Activated CD8-positive, alpha-beta memory T cell treated with anti-CD3 and anti-CD28 coated beads for 4 hours (primary cell): ENCODE measurements at regions not wholly inside any gene's neighbourhood (a gene's known extent, or its start where the extent isn't known, plus 50 kb on each side); places are given as distances from the start of the nearest gene placed in this dataset.

Experiments used
- DNase-seq, 2 donors: peaks; one replicate each; pipeline ENCODE4 v3.0.0-alpha.2; 2020; ENCODE audit warnings: low read depth in 2 of 2

DNA sequence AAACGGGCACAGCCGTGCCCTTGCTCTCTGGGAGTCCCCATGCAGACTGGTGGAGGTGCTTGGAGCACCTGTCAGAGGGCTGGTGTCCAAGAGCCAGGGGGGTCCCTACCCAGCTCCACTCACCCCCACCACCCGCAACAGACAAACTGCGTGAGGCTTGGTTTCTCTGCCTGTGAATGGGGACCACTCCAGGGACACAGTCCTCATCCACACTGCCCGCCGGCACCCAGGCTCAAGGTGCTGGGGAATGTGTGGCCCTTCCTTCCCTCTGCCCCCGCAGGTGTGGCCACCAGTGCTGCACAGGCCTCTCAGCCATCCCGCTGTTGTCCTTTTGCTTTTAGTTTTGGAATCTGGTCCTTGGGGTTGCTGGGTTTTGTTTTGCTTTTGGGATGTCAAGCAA lies 136.5 kb upstream of the ZNF236 start:
- DNase-seq = no peak

GRCh38 chr18:76685402-76685801 lies 137.0 kb upstream of the ZNF236 start:
- no peak for DNase-seq

- DNase-seq = no peak
Measured at GRCh38 chr18:76684265-76684664, 138.1 kb upstream of the ZNF236 start.

GRCh38 chr18:76679945-76680344 lies 142.4 kb upstream of the ZNF236 start:
- DNase-seq = no peak

DNA sequence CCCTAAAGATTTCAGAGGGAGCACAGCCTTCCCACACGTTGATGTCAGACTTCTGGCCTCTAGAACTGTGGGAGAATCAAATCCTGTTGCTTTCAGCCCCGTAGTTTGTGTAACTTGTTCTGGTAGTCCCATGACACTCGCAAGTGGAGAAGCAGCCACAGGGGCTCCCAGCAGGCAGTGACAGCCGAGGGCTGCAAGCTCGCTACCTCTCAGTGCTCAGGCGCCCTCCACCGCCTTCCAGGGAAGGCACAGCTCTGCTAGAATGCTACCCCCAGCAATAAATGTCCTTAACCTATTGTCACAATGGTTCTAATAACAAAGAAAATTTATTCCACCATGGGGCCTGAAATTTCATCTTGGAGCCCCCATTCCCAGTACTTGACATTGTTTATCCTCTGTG lies 143.1 kb upstream of the ZNF236 start:
- DNase-seq = no peak

- DNase-seq = no peak
Measured at GRCh38 chr18:76678248-76678647, 144.1 kb upstream of the ZNF236 start.

DNA sequence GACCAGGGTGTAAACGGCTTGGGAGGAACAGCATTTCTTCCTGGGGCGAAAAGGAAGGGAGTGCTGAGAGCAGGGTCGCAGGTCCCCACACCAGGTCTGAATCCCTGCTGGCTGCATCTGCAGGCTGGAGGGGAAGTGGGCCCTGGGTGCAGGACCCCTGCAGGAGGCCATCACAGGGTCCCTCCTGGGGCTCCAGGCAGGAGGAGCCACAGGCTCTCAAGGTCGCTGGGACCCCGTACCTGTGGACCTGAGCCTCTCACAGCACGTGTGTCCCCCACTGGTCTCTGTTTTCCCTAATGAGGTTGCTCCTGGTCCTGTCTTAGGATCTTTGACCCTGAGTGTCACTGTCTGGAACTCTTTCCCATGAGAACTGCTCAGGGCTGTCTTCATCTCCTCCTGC lies 147.8 kb upstream of the ZNF236 start:
- DNase-seq = no peak

DNA sequence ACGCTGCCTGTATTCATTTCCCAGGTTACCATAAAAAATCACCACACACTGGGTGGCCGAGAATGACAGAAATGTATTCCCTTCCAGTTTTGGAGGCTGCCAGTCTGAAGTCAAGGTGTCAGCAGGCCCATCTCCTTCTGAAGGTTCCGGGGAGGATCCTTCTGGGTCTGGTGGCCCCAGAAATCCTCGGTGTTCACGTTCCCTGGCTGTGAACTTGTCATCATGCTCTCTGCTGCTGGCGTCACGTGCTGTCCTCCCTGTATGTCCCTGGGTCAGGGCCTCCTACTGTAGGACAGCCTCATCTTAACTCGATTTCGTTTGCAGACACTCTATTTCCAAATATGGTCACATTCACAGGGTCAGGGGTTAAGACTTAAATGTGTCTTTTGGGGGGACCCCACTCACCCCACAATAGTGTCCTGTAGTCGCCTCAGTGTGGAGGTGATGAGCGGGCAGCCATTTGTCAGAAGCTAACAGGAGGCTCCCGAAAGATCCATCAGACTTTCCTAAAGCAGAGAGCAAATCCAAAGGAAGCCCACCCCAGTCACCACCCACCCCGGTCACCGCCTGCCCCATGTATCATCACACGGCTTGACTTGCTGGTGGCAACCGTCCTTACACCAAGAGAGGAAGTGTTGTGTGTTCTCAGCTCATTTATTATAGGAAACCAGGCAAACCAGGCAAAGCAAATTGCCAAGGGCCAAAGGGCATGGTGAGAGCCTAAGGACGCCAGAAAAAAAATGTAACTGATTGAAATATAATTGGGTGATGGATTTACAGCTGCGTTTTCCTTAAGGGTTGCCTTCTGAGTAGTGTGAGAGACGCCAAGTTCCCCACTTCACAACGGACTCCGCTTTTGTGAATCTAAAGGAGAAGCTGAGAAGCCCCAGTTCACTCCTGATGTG lies 148.8 kb upstream of the ZNF236 start:
- no peak for DNase-seq

- DNase-seq = no peak
Measured at GRCh38 chr18:76672627-76673026, 149.7 kb upstream of the ZNF236 start.

DNA sequence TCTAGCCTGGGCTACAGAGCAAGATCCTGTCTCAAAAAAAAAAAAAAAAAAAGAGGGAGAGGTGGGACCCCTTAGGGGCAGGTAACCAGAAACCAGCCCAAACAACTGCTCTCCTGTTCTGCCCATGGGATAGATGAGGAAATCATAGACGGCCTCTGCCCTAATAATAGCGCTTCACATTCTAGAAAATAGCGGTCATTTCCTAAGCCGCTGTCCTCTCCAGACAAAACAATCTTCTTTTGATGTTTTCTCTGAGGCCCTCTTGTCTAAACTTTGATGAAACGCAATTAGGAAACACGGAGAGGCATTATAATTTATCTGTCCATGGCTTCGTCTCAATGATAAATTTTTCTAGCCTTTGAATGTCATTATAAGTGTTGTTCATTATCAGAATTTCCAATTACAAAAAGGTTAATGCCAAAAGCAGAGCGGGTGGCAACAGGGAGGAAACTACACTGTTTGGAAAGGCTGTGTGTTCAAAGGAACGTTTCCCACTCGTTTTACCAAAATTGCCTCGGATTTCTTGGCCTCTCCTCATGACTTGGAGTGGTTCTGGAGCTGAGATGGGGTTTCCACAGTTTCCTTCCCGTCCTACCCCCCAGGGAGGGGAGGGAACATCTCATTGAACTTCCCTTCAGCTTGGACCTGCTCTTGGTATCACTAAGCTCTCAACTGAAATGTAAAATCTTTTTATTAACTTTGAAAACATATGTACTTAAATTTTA lies 151.6 kb upstream of the ZNF236 start:
- no peak for DNase-seq

DNA sequence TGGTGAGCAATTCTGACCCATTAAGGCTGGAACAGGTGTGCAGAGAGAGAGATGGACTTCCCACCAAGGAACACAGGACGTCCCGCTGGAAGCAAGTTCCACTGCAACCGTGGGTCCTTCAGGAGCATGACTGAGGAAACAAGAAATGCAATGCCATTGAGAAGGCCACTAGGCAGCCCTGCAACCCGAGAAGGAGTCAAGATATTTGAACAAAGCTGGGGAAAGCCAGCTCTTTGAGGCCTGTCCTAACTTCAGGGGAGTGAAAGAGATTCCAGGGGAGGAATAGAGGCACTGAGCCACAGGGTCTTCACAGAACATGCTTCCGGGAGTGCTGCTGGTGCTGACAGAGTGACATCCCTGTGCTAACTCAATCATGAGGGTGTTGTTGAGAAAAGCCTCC lies 153.8 kb upstream of the ZNF236 start:
- no peak for DNase-seq

DNA sequence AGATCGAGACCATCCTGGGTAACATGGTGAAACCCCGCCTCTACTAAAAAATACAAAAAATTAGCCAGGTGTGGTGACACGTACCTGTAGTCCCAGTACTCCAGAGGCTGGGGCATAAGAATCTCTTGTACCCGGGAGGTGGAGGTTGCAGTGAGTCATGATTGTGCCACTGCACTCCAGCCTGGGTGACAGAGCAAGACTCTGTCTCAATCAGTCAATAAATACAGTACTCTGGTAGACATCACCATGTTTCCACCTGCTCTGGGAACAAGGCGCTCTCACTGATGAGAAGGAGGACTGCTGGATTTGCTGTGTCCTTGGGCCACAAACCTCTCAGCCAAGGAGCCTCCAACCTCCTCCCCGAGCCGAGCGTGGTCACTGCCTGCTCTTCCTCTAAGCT lies 154.2 kb upstream of the ZNF236 start:
- no peak for DNase-seq

DNA sequence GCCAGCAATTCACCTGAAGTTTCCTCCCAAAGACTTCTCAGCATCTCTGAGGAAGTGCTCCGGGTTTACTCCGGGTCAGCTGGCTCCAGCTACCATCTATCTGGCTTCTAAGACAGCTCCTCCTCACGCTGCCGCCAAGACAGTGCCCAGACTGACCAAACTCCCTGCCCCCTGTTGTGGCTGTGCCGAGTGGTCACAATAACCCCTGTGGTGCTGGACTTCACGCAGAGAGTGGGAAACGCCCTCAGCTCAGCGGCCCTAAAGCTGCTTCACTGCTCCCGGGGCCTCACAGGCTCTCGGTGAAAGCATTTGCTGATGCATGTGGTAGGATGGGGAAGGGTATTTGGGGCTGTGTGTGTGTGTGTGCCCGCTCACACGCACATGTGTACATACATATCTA lies 154.8 kb upstream of the ZNF236 start:
- no peak for DNase-seq

DNA sequence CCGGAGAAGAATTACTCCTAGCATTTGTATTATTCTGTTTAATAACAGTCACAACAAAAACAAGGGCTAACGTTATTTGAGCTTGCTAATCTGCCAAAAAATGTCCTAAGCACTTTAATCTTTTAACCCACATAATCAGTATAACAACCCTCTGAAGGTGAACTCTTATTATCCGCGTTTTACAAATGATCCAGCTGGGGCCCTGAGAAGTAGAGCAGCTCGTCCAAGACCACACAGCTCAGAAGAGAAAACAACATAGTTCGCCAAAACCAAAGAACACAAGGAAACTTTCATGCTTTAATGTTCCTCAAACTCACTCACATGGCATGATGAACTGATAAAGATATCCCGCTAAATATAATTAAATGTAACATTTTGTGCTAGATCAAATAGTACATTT lies 159.7 kb upstream of the ZNF236 start:
- DNase-seq = no peak

DNA sequence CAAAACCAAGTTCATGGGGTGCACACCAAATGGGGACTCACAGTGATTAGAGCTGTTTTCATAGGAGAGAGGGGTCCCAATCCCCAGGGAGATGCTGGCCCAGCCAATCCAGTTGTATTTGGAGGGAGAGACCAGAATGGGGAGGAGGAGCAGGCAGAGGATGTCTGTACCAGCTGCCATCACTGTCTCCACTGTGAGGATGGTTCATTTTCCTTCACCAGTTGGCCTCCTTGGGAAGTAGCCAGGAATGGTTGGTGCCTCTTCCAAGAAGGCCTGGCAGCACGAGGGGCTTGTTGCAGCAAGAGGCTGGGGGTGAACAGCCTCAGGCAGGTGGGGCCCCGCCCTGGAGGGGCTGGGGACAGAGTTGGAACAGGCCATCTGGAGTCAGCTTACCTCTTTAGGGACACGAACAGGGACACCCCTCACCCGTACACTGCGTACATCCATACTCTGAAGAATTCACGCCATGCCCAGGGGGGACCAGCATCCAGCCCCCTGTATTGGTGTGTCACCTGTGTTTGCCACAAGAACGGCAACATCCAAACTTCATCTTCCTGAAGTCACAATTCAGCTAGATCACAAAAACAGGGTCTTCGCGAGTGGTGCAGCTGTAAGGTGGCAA lies 161.7 kb upstream of the ZNF236 start:
- DNase-seq = no peak

- DNase-seq = no peak
Measured at GRCh38 chr18:76658627-76659026, 163.6 kb upstream of the ZNF516 start.

DNA sequence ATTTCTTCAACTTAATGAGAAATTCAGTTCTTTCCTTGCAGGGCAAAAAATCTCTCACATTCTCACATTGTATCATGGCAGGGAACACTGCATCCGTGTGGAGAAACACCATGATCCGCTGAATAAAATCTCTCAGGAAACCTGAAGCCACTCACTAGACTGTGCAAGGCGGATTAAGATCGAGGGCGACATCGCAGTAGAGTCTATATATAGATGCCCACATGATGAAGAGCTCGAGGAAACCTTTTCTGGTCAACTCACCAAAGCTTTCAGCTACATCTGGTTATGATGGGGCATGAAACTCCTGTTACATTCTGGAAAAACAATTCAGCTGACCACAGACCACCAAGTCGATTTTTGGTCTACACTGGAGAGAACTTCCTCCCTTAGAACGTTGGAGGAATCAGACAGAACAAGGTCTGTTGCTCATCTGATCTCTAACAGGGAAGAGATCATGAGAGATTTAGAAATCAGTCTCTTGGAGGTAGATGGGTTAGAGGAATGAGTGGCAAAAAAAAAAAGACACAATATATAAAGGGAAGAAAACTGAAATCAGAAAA lies 162.9 kb upstream of the ZNF516 start:
- no peak for DNase-seq

DNA sequence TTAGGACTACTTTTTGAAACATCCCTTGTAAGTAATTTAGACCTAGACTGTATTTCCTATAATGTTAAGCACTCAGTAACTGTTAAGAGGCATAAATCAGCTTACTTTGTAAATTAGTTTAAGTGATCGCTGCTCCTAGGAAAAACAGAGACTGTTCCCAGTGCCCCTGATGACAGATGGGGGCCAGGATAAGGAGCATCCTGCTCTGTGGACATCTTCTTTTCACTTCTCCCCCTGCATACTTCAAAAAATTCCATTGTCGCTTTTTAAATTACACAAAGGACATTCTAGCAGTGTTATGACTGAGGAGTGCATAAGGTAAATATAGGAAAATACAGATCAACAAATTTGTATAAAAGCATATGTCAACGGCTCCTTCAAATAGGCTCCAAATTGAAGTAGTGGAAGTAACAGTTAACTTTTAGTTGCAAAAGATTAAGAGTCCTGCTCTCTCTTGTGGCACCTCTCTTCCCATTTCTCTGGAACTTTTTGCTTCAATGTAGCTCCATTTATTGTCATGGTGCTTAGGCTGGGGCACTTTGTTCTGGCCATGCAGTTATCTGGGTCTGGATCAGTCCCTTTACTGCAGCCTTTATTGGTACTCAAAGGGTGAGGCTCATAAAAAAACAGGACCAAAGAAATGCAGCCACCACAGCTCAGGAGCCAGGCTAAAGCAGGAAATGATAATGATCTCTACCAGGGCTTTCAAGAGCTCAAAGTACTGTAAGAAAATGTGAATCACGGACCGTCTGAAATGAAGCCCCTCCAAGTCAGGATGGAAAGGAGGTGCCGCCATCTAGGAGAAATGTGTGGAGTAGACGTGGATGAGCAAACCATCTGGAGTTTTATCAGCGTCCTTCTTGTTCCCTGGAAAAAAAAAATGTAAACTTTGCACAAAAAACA lies 162.1 kb upstream of the ZNF516 start:
- no peak for DNase-seq

DNA sequence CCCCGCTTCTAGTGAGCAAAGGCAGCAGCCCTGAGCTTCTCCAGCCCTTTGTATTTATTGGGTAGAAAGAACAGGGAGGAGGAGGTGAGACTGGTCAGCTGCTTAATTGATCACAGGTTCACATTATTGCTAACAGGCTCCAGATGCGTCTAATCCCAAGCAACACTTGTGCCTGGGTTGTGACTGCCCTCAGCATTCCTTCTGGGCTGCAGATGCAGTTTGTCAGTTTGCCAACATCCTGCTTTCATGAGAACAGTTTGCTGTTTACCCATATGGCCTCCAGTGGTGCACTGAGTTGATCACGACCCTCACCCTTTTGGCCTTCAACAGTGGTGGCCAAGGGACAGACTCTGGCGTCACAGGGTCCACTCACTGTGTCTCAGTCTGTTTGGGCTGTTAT lies 159.5 kb upstream of the ZNF516 start:
- DNase-seq = no peak

DNA sequence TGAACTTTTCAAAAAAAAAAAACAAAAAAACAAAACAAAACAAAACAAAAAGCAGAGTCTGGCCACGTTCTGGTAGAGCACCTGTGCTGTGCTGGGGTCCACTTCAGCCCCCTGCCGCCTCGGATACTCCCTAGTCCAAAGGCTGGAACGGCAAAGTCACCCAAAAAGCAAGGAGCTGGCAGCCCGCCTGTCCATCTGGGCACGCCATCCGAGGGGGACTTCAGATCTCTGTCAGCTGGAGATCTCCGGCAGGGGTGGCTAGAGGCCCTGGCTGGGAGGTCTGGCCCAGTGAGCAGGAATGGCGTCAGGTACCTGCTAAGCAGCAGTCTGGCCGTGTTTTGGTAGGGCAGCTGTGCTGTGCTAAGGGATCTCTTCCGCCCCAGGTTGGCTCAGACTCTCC lies 152.3 kb upstream of the ZNF516 start:
- DNase-seq = no peak

DNA sequence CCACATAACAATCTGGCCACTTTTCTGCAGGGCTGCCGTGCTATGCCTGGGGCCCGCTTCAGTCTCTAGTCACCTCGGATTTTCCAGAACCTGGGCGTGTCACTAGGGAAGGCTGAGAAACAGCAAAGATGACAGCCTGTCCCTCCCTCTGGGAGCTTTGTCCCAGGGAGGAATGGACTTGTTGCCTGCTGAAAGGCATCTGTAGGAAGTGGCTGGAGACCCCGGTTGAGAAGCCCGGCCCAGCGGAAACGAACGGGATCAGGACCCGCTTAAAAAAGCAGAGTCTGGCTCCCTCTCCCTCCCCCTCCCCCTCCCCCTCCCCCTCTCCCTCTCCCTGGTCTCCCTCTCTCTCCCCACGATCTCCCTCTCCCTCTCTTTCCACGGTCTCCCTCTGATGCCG lies 149.5 kb upstream of the ZNF516 start:
- no peak for DNase-seq
